ENCODE measurements at regions not wholly inside any gene's neighbourhood (a gene's known extent, or its start where the extent isn't known, plus 50 kb on each side); places are given as distances from the start of the nearest gene placed in this dataset.

DNA sequence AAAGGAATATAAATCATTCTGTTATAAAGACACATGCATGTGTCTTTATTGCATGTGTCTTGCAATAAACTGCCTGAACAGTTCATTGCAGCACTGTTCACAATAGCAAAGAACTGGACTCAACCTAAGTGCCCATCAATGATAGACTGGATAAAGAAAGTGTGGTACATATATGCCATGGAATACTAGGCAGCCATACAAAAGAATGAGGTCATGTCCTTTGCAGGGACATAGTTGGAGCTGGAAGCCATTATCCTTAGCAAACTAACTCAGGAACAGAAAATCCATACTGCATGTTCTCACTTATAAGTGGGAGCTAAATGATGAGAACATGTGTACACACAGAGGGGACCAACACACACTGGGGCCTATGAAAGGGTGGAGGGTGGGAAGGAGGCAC lies 63.7 kb upstream of the CHD1 start:
- no peak for DNase-seq

DNA sequence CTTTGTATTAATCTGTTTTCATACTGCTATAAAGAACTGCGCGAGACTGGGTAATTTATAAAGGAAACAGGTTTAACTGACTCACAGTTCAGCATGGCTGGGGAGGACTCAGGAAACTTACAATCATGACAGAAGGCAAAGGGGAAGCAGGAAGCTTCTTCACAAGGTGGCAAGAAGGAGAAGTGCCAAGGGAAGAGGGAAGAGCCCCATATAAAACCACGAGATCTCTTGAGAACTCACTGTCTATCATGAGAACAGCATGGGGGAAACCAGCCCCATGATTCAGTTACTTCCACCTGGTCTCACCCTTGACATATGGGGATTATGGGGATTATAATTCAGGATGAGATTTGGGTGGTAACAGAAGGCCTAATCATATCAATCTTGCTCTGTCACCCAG lies 60.9 kb upstream of the CHD1 start:
- DNase-seq, result peak; percentile 66

- no peak for DNase-seq
Measured at GRCh38 chr5:98986587-98986986, 57.8 kb upstream of the CHD1 start.

DNA sequence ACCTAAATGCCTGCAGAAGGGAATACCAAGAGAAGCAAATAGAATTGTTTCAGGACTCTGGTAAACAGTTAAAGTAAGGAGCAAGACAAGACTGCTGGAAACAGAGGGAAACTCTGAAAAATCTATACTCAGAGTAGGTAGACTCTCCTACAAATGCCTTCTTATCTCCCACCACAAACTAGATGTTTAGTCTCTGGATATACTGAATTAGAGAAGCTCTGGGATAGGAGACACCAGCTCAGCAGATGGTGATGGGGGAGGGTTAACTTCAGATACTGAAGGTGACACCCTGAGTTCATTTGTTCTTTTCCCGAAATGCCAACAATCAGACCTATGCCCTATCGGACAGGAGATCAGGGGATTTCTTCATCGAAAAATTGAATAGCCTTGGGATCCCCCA lies 54.1 kb upstream of the CHD1 start:
- no peak for DNase-seq

Data from GDM1 (cell line).